Liver (tissue), 8 donors: ENCODE measurements at regions not wholly inside any gene's neighbourhood (a gene's known extent, or its start where the extent isn't known, plus 50 kb on each side); places are given as distances from the start of the nearest gene placed in this dataset.

Experiments used
- DNase-seq: peaks from one replicate; pipeline ENCODE4 v3.0.0-alpha.2; 2017; ENCODE audit warnings: low spot score
- H3K27ac ChIP-seq, 2 donors: one replicate each; pipeline ENCODE4 v1.7.0; 2013; ENCODE audit warnings: inconsistent platforms in 2 of 2, low read length in 2 of 2, control low read depth in 1 of 2, low read depth in 1 of 2, mild to moderate bottlenecking in 1 of 2
- H3K27me3 ChIP-seq, 4 donors: one replicate each; pipeline versions ENCODE4 v1.6.1 to v1.7.0; 2013; ENCODE audit warnings: low read length in 3 of 4, inconsistent platforms in 1 of 4, mild to moderate bottlenecking in 1 of 4, moderate library complexity in 1 of 4; ENCODE audit not compliant: control insufficient read depth in 4 of 4, insufficient read depth in 4 of 4
- H3K36me3 ChIP-seq, 4 donors: one replicate each; pipeline versions ENCODE4 v1.6.1 to v1.7.0; 2013; ENCODE audit warnings: low read length in 3 of 4, mild to moderate bottlenecking in 3 of 4, low read depth in 1 of 4, moderate library complexity in 1 of 4; ENCODE audit not compliant: control insufficient read depth in 4 of 4, insufficient read depth in 3 of 4
- H3K4me1 ChIP-seq, 4 donors: one replicate each; pipeline versions ENCODE4 v1.6.1 to v1.7.0; 2013; ENCODE audit warnings: low read length in 3 of 4, mild to moderate bottlenecking in 3 of 4, moderate library complexity in 1 of 4; ENCODE audit not compliant: control insufficient read depth in 4 of 4, insufficient read depth in 4 of 4
- H3K4me3 ChIP-seq, 3 donors: one replicate each; pipeline versions ENCODE4 v1.6.1 to v1.7.0; 2013; ENCODE audit warnings: low read length in 3 of 3, control low read depth in 1 of 3, low read depth in 1 of 3, mild to moderate bottlenecking in 1 of 3
- H3K9ac ChIP-seq, 2 donors: one replicate each; pipeline ENCODE4 v1.7.0; 2013; ENCODE audit warnings: low read length in 2 of 2, mild to moderate bottlenecking in 2 of 2, moderate library complexity in 2 of 2, control low read depth in 1 of 2, low read depth in 1 of 2
- H3K9me3 ChIP-seq, 4 donors: one replicate each; pipeline versions ENCODE4 v1.6.1 to v1.7.0; 2013; ENCODE audit warnings: low read length in 3 of 4; ENCODE audit not compliant: control insufficient read depth in 4 of 4
- ATF3 ChIP-seq: IDR thresholded peaks from 2 replicates; pipeline ENCODE4 v1.6.1; 2016; ENCODE audit warnings: antibody characterized with exemption
- CTCF ChIP-seq: fragments of 150-350 bp; IDR thresholded peaks from 2 replicates; pipeline ENCODE4 v1.5.1; 2017; ENCODE audit warnings: improper control_type of control experiment, low read depth, low read length; ENCODE audit not compliant: missing input control
- EGR1 ChIP-seq, 2 donors: IDR thresholded peaks; 2 replicates each; pipeline ENCODE4 v1.6.1; 2016 to 2018; ENCODE audit warnings: antibody characterized with exemption in 2 of 2, low read depth in 2 of 2
- FOXA1 ChIP-seq: IDR thresholded peaks from 2 replicates; pipeline ENCODE4 v1.6.1; 2016; ENCODE audit warnings: antibody characterized with exemption
- FOXA2 ChIP-seq: IDR thresholded peaks from 2 replicates; pipeline ENCODE4 v1.6.1; 2016; ENCODE audit warnings: antibody characterized with exemption
- GABPA ChIP-seq, 2 donors: IDR thresholded peaks in 1 of 2; conservative IDR thresholded peaks in 1 of 2; 2 replicates each; pipeline ENCODE4 v1.6.1; 2016; ENCODE audit warnings: antibody characterized with exemption in 2 of 2, mild to moderate bottlenecking in 1 of 2, moderate library complexity in 1 of 2
- HNF4A ChIP-seq, 2 donors: conservative IDR thresholded peaks; 2 replicates each; pipeline ENCODE4 v1.6.1; 2016; ENCODE audit warnings: antibody characterized with exemption in 2 of 2, mild to moderate bottlenecking in 2 of 2
- HNF4G ChIP-seq: IDR thresholded peaks from 2 replicates; pipeline ENCODE4 v1.6.1; 2016; ENCODE audit warnings: antibody characterized with exemption
- JUND ChIP-seq, 2 donors: IDR thresholded peaks; 2 replicates each; pipeline ENCODE4 v1.6.1; 2016; ENCODE audit warnings: antibody characterized with exemption in 2 of 2
- NR2F2 ChIP-seq: IDR thresholded peaks from 2 replicates; pipeline ENCODE4 v1.6.1; 2016; ENCODE audit warnings: antibody characterized with exemption
- RAD21 ChIP-seq, 2 donors: IDR thresholded peaks; 2 replicates each; pipeline ENCODE4 v1.6.1; 2016; ENCODE audit warnings: antibody characterized with exemption in 2 of 2, mild to moderate bottlenecking in 2 of 2
- REST ChIP-seq: IDR thresholded peaks from 2 replicates; pipeline ENCODE4 v1.6.1; 2016; ENCODE audit warnings: antibody characterized with exemption, mild to moderate bottlenecking
- RXRA ChIP-seq, 2 donors: IDR thresholded peaks; 2 replicates each; pipeline ENCODE4 v1.6.1; 2017 to 2018; ENCODE audit warnings: antibody characterized with exemption in 2 of 2, mild to moderate bottlenecking in 1 of 2
- SP1 ChIP-seq: IDR thresholded peaks from 2 replicates; pipeline ENCODE4 v1.6.1; 2018; ENCODE audit warnings: antibody characterized with exemption, mild to moderate bottlenecking
- TAF1 ChIP-seq: conservative IDR thresholded peaks from 2 replicates; pipeline ENCODE4 v1.6.1; 2016; ENCODE audit warnings: antibody characterized with exemption, mild to moderate bottlenecking
- YY1 ChIP-seq: IDR thresholded peaks from 2 replicates; pipeline ENCODE4 v1.6.1; 2016; ENCODE audit warnings: antibody characterized with exemption, mild to moderate bottlenecking
- ZBTB33 ChIP-seq: IDR thresholded peaks from 2 replicates; pipeline ENCODE4 v1.6.1; 2016; ENCODE audit warnings: antibody characterized with exemption
- WGBS: extraction: QIAGEN DNeasy Blood & Tissue Kit; methylation state at CpG from one replicate; pipeline ENCODE4 v1.1.7; 2013; 5-methylcytosine and 5-hydroxymethylcytosine counted together
- TF ChIP-seq, protein P1 (sequence below): IDR thresholded peaks from 2 replicates; pipeline ENCODE4 v1.6.1; 2016; ENCODE audit warnings: antibody characterized with exemption
- donor health status: healthy.
- donor health status: healthy.
- donor health status: healthy.
- donor health status: healthy.
- donor health status: healthy.

DNA sequence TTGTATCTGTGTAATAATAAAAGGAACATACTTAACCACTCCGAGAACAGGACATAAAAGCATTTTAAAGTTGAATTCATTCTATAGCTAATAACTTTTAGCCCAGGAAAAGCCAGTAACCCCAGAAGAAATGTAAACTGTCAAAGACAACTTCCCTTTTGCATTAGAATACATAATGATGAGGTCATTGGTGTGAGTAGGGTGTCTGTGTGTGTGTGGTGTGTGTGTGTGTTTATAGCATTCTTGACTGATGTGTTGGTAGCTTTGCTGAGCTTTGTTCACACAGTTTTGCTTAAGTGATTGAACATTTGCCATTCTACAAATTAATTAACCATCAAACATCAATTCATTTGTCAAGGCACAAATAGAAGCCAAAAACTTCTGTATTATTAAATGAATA, 559.6 kb downstream of the ARAP2 start (continued):
- no peak for TF ChIP-seq REST
- no peak for TF ChIP-seq RAD21 (IDR thresholded peaks at IDR 0.05)
- TF ChIP-seq JUND (IDR thresholded peaks at IDR 0.05): no peak

DNA sequence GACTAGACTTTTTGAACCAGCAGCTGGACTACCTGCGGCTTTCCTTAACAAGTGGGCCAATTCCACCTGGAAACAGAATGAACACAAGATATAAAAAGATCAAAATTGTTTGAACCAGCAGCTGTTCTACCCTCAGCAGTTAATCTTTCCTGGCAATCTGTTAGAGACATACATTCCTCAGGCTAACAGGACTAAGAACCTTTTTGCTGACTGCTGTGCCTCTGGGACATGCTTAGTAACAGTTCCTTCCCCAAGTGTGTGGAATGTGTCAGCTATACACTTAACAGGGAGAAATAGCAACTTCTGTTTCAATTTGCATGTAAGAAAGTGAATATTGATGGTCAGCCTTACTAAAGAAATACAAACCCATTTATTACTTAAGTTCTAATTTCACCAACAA, 554.4 kb downstream of the ARAP2 start:
- H3K9me3 ChIP-seq: no peaks in the 10 kb centered on the region
- H3K36me3 ChIP-seq: no peaks in the 10 kb centered on the region
- H3K4me3 ChIP-seq: no peak overlapping the region
- no peaks in the 10 kb centered on the region for H3K4me1 ChIP-seq
- WGBS: 90% methylated on average over 1 of the region's 1 CpG
- TF ChIP-seq RAD21 (IDR thresholded peaks at IDR 0.05) (no peak), ATF3 (no peak), YY1 (no peak), SP1 (no peak), HNF4G (no peak), FOXA1 (no peak), FOXA2 (no peak), HNF4A (conservative IDR thresholded peaks at IDR 0.05) (no peak), ZBTB33 (no peak), EGR1 (IDR thresholded peaks at IDR 0.05; ENCODE audit: low read depth in 2 of 2) (no peak), NR2F2 (no peak), JUND (IDR thresholded peaks at IDR 0.05) (no peak)
- TF ChIP-seq, protein P1, sequence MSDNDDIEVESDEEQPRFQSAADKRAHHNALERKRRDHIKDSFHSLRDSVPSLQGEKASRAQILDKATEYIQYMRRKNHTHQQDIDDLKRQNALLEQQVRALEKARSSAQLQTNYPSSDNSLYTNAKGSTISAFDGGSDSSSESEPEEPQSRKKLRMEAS: no peak
- no peaks in the 10 kb centered on the region for H3K27me3 ChIP-seq
- no peak for DNase-seq
- no peak overlapping the region for H3K9ac ChIP-seq
- H3K27ac ChIP-seq: no peak overlapping the region

- WGBS: 82% methylated on average over 1 of the region's 1 CpG
- H3K4me3 ChIP-seq: no peak overlapping the region
- H3K36me3 ChIP-seq: no peaks in the 10 kb centered on the region
- H3K27ac ChIP-seq: no peak overlapping the region
- H3K9me3 ChIP-seq: no peaks in the 10 kb centered on the region
- no peaks in the 10 kb centered on the region for H3K27me3 ChIP-seq
- H3K9ac ChIP-seq: no peak overlapping the region
- no peaks in the 10 kb centered on the region for H3K4me1 ChIP-seq
- no peak for DNase-seq
- no peak for TF ChIP-seq HNF4A (conservative IDR thresholded peaks at IDR 0.05)
- no peak for TF ChIP-seq EGR1 (IDR thresholded peaks at IDR 0.05; ENCODE audit: low read depth in 2 of 2)
- no peak for TF ChIP-seq TAF1
- TF ChIP-seq NR2F2: no peak
- TF ChIP-seq, protein P1: no peak
- no peak for TF ChIP-seq YY1
- no peak for TF ChIP-seq HNF4G
- no peak for TF ChIP-seq GABPA (IDR thresholded peaks at IDR 0.05 in 1 of 2, conservative IDR thresholded peaks at IDR 0.05 in 1 of 2)
- no peak for TF ChIP-seq ATF3
- TF ChIP-seq JUND (IDR thresholded peaks at IDR 0.05): no peak
- TF ChIP-seq ZBTB33: no peak
- TF ChIP-seq CTCF: no peak
- TF ChIP-seq RXRA (IDR thresholded peaks at IDR 0.05): no peak
- TF ChIP-seq FOXA2: no peak
- TF ChIP-seq FOXA1: no peak
- TF ChIP-seq RAD21 (IDR thresholded peaks at IDR 0.05): no peak
These were observed 554.0 kb downstream of the ARAP2 start for GRCh38 chr4:35690271-35690670.
